Ishikawa (cell line): ENCODE measurements at regions not wholly inside any gene's neighbourhood (a gene's known extent, or its start where the extent isn't known, plus 50 kb on each side); places are given as distances from the start of the nearest gene placed in this dataset.

ENCODE experiments used
- CEBPB ChIP-seq: IDR thresholded peaks from 2 replicates; pipeline ENCODE4 v1.6.1; 2012
- CREB1 ChIP-seq: IDR thresholded peaks from 2 replicates; pipeline ENCODE4 v1.6.1; 2012; ENCODE audit warnings: low read depth
- EGR1 ChIP-seq: IDR thresholded peaks from 2 replicates; pipeline ENCODE4 v1.6.1; 2012
- EP300 ChIP-seq: IDR thresholded peaks from 2 replicates; pipeline ENCODE4 v1.6.1; 2012; ENCODE audit warnings: borderline replicate concordance
- FOXM1 ChIP-seq: IDR thresholded peaks from 2 replicates; pipeline ENCODE4 v1.6.1; 2012; ENCODE audit warnings: low read depth, borderline replicate concordance
- NFIC ChIP-seq: IDR thresholded peaks from 2 replicates; pipeline ENCODE4 v1.6.1; 2012
- RAD21 ChIP-seq: IDR thresholded peaks from 2 replicates; pipeline ENCODE4 v1.6.1; 2012; ENCODE audit warnings: low read depth
- TAF1 ChIP-seq: IDR thresholded peaks from 2 replicates; pipeline ENCODE4 v1.6.1; 2012; ENCODE audit warnings: low read depth, mild to moderate bottlenecking
- TCF12 ChIP-seq: IDR thresholded peaks from 2 replicates; pipeline ENCODE4 v1.6.1; 2012; ENCODE audit warnings: low read depth
- TEAD4 ChIP-seq: IDR thresholded peaks from 2 replicates; pipeline ENCODE4 v1.6.1; 2012
- YY1 ChIP-seq: IDR thresholded peaks from 2 replicates; pipeline ENCODE4 v1.6.1; 2012; ENCODE audit warnings: low read depth
- ZBTB7A ChIP-seq: IDR thresholded peaks from 2 replicates; pipeline ENCODE4 v1.6.1; 2012; ENCODE audit warnings: low read depth
- TF ChIP-seq, protein P1 (sequence below): IDR thresholded peaks from 2 replicates; pipeline ENCODE4 v1.6.1; 2012
- TF ChIP-seq, protein P2 (sequence below): IDR thresholded peaks from 2 replicates; pipeline ENCODE4 v1.6.1; 2012; ENCODE audit warnings: low read depth, mild to moderate bottlenecking
- TF ChIP-seq, protein P3 (sequence below): IDR thresholded peaks from 2 replicates; pipeline ENCODE4 v1.6.1; 2012

DNA sequence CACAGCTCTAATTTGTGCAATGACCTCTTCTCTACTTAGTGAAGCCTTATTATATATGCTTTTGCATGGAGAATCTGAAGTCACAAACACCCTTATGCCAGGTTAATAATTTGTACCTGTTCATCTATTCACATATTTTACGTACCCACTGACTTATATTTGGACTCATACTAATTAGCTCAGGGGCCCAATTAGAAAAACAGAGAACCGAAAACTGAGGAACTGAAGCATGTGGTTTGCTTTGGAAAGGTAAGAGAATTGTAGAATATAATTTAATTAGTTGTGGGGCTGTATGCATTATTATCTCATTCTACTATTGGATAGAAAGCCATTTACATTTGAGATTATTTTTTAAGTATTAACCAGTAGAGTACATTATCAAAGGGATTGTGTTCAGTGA lies 805.9 kb upstream of the CITED2 start:
- TF ChIP-seq CREB1: no peak
- TF ChIP-seq, protein P1, sequence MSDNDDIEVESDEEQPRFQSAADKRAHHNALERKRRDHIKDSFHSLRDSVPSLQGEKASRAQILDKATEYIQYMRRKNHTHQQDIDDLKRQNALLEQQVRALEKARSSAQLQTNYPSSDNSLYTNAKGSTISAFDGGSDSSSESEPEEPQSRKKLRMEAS: no peak
- TF ChIP-seq, protein P2, sequence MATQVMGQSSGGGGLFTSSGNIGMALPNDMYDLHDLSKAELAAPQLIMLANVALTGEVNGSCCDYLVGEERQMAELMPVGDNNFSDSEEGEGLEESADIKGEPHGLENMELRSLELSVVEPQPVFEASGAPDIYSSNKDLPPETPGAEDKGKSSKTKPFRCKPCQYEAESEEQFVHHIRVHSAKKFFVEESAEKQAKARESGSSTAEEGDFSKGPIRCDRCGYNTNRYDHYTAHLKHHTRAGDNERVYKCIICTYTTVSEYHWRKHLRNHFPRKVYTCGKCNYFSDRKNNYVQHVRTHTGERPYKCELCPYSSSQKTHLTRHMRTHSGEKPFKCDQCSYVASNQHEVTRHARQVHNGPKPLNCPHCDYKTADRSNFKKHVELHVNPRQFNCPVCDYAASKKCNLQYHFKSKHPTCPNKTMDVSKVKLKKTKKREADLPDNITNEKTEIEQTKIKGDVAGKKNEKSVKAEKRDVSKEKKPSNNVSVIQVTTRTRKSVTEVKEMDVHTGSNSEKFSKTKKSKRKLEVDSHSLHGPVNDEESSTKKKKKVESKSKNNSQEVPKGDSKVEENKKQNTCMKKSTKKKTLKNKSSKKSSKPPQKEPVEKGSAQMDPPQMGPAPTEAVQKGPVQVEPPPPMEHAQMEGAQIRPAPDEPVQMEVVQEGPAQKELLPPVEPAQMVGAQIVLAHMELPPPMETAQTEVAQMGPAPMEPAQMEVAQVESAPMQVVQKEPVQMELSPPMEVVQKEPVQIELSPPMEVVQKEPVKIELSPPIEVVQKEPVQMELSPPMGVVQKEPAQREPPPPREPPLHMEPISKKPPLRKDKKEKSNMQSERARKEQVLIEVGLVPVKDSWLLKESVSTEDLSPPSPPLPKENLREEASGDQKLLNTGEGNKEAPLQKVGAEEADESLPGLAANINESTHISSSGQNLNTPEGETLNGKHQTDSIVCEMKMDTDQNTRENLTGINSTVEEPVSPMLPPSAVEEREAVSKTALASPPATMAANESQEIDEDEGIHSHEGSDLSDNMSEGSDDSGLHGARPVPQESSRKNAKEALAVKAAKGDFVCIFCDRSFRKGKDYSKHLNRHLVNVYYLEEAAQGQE: no peak
- no peak for TF ChIP-seq ZBTB7A
- TF ChIP-seq, protein P3, sequence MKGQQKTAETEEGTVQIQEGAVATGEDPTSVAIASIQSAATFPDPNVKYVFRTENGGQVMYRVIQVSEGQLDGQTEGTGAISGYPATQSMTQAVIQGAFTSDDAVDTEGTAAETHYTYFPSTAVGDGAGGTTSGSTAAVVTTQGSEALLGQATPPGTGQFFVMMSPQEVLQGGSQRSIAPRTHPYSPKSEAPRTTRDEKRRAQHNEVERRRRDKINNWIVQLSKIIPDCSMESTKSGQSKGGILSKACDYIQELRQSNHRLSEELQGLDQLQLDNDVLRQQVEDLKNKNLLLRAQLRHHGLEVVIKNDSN: no peak
- TF ChIP-seq EP300: no peak
- TF ChIP-seq CEBPB: no peak
- no peak for TF ChIP-seq EGR1
- TF ChIP-seq YY1: no peak

DNA sequence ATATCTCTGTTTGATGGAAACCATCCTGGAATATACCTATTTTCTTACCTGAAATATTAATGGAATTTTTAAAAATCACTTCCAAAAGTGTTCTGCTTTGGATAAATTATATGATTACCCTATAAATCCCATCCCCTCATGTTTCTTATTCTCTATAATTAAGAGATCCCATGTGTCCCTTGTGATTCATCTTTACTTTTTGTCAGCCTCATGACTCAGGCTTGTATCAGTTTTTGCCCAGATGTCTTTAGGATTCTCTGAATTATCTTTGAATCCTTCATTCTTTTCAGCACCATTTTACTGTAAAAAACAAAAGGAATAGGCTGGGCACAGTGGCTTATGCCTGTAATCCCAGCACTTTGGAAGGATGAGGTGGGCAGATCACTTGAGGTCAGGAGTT lies 804.5 kb upstream of the CITED2 start:
- TF ChIP-seq CREB1 (no peak), FOXM1 (no peak)

DNA sequence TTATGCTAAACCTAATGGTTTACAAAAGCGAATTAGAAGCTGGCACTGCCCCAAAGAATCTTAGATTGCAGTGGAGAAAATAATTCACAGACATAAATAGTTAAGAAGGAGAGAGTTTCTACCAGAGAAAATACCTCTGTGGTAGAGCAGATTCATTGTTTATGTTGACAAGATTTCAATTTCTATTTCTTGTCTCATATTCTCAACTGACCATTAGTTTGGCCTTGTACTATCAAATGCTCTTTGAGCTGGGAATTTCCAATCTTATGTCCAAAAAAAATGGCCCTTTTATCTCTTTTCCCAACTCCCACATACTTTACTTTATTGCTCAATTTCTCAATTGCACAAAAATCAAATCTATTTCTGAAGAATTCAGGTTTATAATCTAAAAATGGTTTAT lies 804.1 kb upstream of the CITED2 start:
- TF ChIP-seq TEAD4 (no peak), YY1 (no peak), EP300 (no peak), TAF1 (no peak), RAD21 (no peak), EGR1 (no peak), CEBPB (no peak), TCF12 (no peak), FOXM1 (no peak), ZBTB7A (no peak), CREB1 (no peak), NFIC (no peak)
- TF ChIP-seq, protein P3: no peak
- TF ChIP-seq, protein P2: no peak
- TF ChIP-seq, protein P1: no peak

DNA sequence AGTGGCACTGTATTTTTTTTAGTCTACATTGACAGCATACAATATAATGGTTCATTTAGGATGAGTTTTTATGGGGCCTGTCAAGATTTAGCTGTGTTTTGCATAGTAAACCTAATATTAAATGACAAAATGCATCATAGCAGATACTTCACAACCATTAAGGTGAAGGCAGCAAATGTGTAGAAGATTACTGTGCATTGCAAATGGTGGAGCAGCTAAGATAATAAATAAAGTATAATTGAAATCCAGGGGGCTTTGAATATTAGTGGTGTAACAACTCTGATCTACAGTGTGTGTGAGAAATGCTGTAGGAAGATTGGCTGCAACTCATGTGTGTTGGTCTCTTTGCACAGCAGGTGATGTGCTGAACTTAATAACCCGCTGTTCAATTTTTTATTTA lies 801.9 kb upstream of the CITED2 start:
- TF ChIP-seq, protein P1: no peak
- no peak for TF ChIP-seq EP300
- no peak for TF ChIP-seq RAD21
- TF ChIP-seq TCF12: no peak
- TF ChIP-seq, protein P3: no peak
- no peak for TF ChIP-seq TAF1
- no peak for TF ChIP-seq FOXM1
- TF ChIP-seq TEAD4: no peak
- no peak for TF ChIP-seq NFIC
- TF ChIP-seq CEBPB: no peak
- TF ChIP-seq CREB1: no peak
- TF ChIP-seq, protein P2: no peak
- TF ChIP-seq YY1: no peak
- no peak for TF ChIP-seq ZBTB7A
